Fibroblast of skin of right biceps (primary cell): ENCODE measurements at regions not wholly inside any gene's neighbourhood (a gene's known extent, or its start where the extent isn't known, plus 50 kb on each side); places are given as distances from the start of the nearest gene placed in this dataset.
"Not testable (repeated sequence)": the region's sequence is repeated elsewhere in the genome, so short reads cannot be mapped to it uniquely, and the experiment has no call there.

Source experiments
- DNase-seq: peaks from one replicate; pipeline ENCODE4 v3.0.0-alpha.2; 2013

DNA sequence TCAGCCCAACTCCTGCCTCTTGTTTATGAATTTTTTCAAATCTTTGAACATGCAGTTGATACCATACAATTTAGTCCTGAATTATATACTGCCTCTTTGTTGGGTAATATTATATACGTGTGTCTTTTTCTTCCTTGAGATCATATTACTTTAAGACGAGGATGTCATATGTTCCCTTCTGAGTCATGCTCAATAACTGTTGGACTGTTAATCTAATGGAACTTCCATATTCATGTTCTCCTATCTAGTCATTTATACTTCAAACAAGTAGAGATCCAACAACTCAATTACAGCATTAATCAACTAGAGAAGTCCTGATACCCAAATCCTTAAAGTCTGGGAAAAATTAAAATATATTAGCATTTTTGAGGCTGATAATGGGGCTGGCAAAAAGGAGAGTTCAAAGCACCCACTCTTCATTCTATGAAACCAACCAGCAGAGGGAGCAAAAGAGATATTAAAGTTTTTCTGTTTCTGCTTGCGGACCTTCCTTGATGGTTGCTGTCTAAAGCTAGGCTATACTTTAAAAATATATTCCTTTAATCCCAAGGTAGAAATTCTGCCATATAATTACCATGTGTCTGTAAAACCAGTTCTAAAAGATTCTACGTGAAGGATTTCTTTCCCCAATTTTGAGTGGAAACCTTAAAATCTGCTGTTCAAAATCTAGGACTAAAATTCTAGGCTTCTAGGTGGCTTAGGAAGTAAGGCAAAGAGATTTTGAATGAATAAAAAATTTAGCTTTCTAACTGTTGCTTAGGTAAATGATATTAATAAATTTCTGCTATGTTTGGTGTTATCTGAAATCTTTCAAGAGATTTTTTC is 498.9 kb downstream of the BCKDHB start:
- peak; percentile 71 for DNase-seq

DNA sequence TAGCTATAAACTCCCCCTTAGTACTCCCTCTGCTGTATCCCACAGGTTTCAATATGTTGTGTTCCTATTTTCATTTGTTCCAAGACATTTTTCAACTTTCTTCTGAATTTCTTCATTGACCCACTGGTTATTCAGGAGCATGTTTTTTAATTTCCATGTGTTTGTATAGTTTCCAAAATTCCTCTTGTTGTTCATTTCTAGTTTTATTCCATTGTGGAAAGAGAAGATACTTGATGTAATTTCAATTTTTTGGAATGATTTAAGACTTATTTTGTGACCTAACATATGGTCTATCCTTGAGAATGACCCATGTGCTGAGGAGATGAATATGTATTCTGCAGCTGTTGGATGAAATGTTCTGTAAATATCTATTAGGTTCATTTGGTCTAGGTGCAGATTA is 497.2 kb downstream of the BCKDHB start:
- DNase-seq = no peak

- peak; percentile 52 for DNase-seq
Measured at GRCh38 chr6:80594461-80594860, 488.0 kb downstream of the BCKDHB start.

DNA sequence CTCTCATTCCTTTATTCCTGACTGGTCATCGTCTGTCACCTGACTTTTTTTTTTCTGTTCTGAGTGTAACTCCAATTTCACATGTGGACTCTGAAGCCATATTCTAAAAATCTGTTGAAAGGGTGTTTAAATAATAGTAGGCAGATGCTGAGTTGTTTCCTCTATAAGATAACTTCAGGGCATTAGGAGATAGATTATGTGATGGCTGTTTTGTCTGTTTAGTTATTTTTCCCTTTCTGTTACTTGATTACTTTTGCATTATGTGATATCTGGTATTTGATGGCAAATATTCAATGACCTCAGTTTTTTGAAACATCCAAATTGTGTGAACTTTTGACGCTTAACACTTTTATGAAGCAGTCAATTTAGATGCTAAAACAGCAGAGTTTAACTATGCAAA is 486.0 kb downstream of the BCKDHB start:
- no peak for DNase-seq

- DNase-seq = no peak
Measured at GRCh38 chr6:80586242-80586641, 479.8 kb downstream of the BCKDHB start.

DNA sequence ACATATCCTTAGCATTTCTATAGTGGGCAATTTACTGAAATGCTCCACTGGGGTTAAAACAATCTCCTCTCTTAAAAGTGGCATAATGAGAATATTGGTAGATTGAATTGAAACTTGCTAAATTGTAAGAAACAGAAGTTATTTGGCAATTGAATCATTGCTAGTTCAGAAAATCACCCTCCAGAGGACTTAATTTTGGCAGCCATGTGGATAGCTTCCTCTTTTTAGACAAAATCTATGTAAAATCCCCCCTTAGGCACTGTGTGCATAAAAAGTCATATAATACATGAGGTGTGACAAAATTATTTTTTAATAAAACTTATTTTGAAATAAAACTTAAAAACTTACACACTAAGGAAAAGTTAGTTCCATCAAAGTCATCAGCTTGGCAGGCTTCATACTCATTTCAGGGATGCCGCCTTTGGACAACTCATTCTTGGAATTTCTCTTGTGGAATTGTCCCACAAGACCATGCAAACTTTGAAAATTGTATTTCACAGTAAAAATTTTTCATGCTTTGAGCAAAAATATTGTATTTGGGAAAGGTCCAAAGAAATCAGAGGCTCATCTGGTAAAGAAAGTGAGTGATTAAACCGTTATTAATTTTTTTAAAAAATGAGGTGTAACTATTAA is 473.0 kb downstream of the BCKDHB start:
- DNase-seq = peak; percentile 7

DNA sequence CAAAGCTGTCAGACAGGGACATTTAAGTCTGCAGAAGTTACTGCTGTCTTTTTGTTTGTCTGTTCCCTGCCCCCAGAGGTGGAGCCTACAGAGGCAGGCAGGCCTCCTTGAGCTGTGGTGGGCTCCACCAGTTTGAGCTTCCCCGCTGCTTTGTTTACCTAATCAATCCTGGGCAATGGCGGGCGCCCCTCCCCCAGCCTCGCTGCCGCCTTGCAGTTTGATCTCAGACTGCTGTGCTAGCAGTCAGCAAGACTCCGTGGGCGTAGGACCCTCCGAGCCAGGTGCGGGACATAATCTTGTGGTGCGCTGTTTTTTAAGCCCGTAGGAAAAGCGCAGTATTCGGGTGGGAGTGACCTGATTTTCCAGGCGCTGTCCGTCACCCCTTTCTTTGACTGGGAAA is 466.8 kb downstream of the BCKDHB start:
- not testable (repeated sequence) for DNase-seq

DNA sequence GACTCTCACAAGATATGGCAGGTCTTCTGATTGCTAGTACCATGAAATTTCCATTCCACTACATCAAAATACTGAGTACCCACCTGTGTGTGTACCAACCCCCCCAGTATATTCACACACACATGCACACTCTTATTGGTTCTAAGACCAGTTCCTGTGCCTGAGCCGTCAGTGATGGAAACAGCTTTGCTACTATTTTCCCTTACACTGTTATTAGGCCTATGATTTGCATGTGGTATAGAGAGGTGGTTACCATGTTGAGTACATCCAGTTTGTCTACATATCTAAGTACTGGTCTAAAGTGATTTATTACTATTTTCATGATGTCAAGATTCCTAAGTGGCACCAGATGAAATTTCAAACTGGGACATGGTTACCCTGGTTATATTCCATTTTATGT is 459.9 kb downstream of the BCKDHB start:
- DNase-seq = no peak

DNA sequence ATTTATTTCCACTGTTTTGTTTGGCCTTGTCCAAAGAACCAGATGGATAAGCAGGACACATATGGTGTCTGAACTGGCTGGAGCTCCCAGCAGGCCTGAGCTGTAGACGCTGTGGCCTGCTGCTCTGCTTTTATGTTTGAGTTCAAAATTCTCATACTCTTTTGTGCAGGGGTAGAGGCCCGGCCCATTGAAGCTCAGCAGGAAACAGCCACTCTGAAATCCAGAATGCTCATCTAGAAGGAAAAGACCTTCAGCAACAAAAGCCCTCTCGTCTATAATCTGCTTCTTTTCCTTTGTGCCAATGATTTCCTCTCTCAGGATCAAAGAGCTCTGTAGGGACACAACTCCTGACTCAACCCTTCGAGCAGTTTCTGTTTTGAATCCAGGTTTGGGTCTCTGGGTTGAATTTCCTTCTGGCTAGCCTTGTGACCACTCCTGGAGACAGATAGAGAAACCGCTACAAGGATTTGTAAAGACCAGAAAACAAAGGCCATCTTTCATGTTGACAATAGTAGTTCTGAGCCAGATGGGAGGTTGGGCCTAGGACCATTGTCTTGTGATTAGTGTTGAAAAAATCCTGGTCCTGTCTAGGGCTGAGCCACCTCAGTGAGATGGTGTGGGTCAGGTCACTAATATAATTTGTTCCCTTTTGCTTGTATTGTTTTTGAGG is 446.7 kb downstream of the BCKDHB start:
- DNase-seq = no peak

DNA sequence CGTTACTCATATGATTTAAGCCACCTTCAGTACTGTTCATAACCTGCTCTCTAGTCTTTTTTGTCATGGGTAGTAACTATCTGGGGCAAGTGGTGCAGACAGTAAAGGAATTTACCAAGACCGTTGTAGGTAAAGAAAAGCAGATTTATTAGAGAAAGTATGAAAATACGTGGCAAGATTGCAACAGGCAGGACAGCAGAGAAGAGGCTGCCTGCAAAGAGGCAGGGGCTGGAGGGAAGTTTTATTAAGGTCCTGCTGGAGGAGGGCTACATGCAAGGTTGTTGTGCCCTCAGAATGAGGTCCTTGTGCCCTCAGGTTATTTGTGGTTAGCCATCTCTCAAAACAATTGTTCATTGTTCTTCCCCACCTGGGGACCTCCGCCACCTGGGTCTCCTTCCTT is 444.3 kb downstream of the BCKDHB start:
- no peak for DNase-seq

DNA sequence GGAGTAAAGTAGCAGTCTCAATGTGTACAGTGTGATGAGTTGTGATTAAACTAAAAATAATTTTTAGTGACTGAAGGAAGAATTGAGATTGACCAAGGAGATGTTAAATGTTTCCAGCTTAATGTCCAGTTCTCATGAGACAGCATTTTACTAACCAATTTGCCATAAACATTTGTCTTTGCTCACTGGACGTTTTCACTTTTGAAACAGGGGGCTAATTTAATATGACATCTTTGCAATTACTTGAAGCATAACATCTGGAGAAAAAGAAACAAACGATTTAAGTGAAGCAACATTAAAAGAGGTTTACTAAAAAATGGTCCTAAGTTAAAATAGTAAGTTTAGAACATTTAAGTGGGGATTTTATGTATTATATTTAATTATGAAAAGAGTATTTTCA is 443.8 kb downstream of the BCKDHB start:
- DNase-seq = no peak

GRCh38 chr6:80548532-80548931 is 442.1 kb downstream of the BCKDHB start:
- DNase-seq = peak; percentile 86

DNA sequence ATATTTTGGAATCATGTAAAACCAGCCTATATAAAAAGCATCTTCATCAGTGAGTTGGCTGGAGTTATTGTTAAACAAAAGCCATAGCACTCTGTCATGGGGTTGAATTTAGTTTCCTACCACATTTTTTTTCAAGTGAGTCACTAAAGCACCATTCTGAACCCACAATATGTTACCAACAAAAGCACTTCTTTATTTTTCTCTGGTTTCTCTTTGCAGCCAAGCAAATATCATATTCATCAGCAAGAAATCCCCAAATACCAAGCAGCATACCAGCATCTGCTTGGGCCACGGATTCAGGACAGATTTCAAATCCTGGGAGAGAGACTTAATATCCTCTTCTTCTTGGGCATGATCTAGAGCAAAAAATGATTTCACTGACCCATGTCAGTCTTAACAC is 441.4 kb downstream of the BCKDHB start:
- DNase-seq = peak; percentile 95

GRCh38 chr6:80544976-80545722 is 438.7 kb downstream of the BCKDHB start:
- DNase-seq = no peak

- peak; percentile 36 for DNase-seq
Measured at GRCh38 chr6:80544555-80544954, 438.1 kb downstream of the BCKDHB start.

- peak; percentile 91 for DNase-seq
Measured at GRCh38 chr6:80543598-80544222, 437.2 kb downstream of the BCKDHB start.

- DNase-seq = no peak
Measured at GRCh38 chr6:80543151-80543550, 436.7 kb downstream of the BCKDHB start.

DNA sequence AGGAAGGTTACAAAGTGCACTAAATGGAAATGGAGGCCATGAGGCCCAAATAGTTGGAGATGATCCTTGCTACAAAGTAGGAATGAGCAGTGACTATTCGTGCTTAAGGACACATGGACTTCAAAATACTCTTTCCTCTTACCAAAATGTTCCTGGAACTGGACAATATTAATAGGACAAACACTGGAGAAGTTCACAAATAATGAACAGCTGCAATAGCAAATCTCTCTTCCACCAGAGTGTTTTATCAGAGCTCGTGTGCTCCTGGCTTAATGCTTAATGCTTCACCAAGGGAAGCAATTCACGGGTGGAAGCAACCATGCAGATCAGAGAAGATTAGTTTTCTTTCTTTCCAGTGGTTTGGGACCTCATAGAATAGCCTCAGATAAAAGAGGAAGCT is 435.4 kb downstream of the BCKDHB start:
- DNase-seq = no peak

DNA sequence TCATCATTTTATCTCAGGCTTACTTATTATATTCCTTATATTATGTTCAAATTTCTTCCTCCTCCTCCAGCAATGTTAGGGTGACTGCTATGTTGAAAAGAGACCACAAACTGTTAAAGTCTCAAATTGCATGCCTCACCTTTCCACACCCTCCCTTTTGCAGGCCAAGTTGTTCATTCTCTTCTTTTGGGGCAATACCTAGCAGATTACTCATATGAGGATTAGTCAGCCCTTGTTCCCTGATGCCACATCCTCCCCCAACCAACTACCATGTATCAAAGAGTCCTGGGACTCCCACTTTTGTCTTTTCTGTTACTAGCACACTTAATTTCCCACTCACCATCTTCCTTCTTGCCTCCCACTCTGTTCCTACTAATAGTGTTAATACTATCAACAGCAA is 434.7 kb downstream of the BCKDHB start:
- DNase-seq = peak; percentile 98

DNA sequence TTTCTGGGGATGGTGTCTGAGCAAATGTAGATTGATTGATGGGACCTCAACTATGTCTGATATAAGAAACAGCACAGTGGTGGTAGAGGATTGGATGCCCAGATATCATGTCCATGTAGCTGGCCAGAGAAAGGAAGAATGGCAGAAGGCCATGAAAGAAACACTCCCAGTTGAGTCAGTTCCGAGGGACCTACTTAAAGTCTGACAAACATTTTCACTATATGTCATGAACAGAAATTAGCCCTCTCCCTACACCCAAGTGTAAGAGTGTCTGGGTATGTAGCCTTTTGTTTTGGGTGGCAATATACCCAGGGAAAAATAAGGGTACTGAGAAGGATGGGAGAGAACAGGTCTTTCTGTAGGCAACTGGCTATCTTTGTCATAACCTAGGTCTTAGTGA is 434.2 kb downstream of the BCKDHB start:
- DNase-seq = no peak

- no peak for DNase-seq
Measured at GRCh38 chr6:80537118-80537972, 430.9 kb downstream of the BCKDHB start.
